GM13977 (cell line): ENCODE measurements at regions not wholly inside any gene's neighbourhood (a gene's known extent, or its start where the extent isn't known, plus 50 kb on each side); places are given as distances from the start of the nearest gene placed in this dataset.

Source experiments
- DNase-seq: peaks from one replicate; pipeline ENCODE4 v3.0.0; 2012; ENCODE audit warnings: low spot score
- CTCF ChIP-seq: IDR thresholded peaks from 2 replicates; pipeline ENCODE4 v1.5.1; 2012; ENCODE audit warnings: mild to moderate bottlenecking, control low read depth; ENCODE audit not compliant: insufficient read depth; ENCODE audit errors: extremely low read depth, missing control alignments
- in situ Hi-C: fragments of 300-500 bp; cut with MboI; formaldehyde crosslinking; loops from one replicate; pipeline ENCODE4 v1.12.0; 2022; ENCODE audit warnings: low sequenced_read_pairs, low pct_unique_long_range_greater_than_20kb, mixed read lengths, inconsistent platforms; ENCODE audit not compliant: unreplicated experiment

GRCh38 chr3:72247126-72247525 is 462.2 kb upstream of the PROK2 start:
- in situ Hi-C loops: no loop called here
- no peak for DNase-seq

GRCh38 chr3:72246685-72247084 is 461.7 kb upstream of the PROK2 start:
- DNase-seq: no peak
- in situ Hi-C loops: no loop called here
- TF ChIP-seq CTCF: no peak

More at GRCh38 chr3:72247126-72247525, 462.2 kb upstream of the PROK2 start:
- no peak for TF ChIP-seq CTCF

GRCh38 chr3:72245183-72245811 is 460.3 kb upstream of the PROK2 start:
- in situ Hi-C loops: no loop called here
- no peak for DNase-seq

GRCh38 chr3:72244396-72244795 is 459.4 kb upstream of the PROK2 start:
- TF ChIP-seq CTCF: no peak
- in situ Hi-C loops: no loop called here
- DNase-seq: no peak

More at GRCh38 chr3:72245183-72245811, 460.3 kb upstream of the PROK2 start:
- no peak for TF ChIP-seq CTCF

DNA sequence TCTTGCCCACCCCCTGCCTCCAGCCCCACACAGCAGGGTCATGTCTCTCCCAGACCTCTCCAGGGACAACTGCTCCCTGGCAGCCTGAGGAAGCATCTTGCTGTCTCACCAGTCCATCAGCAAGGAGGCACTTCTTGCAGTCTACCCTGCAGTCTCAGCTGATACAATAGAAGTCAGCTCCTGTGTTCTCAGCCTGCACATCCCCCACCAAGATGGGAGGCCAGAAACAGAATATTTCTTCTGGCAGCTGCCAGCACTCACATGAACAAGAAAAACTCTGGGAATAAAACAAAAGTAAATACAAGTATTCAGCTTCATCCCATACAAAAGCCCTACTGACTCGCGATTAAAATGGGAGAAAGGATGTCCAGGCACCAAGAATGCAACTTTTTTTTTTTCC is 457.4 kb upstream of the PROK2 start:
- no peak for DNase-seq
- TF ChIP-seq CTCF: no peak
- in situ Hi-C loops: no loop called here

DNA sequence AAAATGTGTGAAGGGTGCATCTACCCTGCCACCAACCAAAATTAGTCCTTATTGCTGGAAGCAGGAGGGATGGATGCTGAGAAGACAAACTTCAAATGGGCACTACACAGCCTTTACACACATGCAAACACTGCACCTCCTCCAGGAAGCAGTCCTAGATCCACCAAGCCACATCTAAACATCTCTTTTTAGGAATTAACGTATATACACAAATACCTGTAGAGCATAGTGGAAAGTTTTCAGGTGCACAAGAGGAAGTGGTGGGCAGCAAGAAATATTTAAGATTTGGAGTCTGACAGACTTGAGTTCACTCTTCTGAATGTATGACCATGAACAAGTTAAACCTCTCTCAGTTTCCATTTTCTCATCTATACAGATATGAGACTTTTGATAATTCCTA is 456.6 kb upstream of the PROK2 start:
- no peak for DNase-seq
- no peak for TF ChIP-seq CTCF
- in situ Hi-C loops: no loop called here

DNA sequence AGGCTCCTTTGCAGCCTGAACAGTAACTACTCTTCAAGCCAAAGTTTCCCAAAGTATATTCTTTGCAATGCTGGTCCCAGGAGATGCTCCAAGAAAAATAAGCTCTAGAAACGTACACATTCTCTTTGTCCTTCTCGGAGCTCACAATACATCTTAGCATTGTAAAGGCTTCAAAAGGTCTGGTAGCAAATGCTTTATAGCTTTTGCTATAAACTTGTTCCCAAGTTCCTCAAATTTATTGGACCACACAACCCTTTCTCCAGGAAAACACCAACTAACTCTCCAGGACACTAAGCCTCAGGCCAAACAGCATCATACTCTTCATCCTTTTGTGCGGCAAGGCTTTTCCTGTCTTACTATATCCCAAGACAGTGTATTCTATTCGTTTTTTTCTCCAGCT is 455.6 kb upstream of the PROK2 start:
- in situ Hi-C loops: no loop called here
- no peak for TF ChIP-seq CTCF

More for the DNA sequence above, 455.6 kb upstream of the PROK2 start:
- DNase-seq: no peak
